ENCODE measurements at regions not wholly inside any gene's neighbourhood (a gene's known extent, or its start where the extent isn't known, plus 50 kb on each side); places are given as distances from the start of the nearest gene placed in this dataset.

DNA sequence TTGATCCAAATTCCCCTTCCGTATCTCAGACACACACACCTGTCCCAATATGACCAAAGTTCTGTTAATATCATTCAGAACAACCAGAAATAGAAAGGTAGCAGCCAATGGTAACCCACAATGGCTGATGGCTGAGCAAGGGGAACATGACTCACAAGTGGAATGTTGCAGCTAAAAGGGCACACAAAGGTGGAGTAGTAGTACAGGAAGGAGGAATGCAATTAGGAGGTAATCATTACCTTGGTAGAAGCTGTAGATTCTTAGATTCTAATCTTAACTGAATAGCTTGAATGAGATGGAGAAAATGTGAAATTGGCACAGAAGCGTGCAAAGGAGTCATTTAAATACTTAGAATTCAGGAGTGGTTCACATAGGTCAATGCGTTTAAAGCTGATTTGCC lies 347.9 kb downstream of the NR2F2 start:
- Histone ChIP-seq H3K27me3 (ENCODE audit: insufficient read depth, low read length) (no peaks in the 10 kb centered on the region), H3K9ac (ENCODE audit: low read depth, low read length) (no peak overlapping the region), H3K9me3 (ENCODE audit: insufficient read depth, low read depth, low read length) (no peaks in the 10 kb centered on the region), H3K27ac (ENCODE audit: low read depth, low read length) (no peak overlapping the region), H3K4me3 (ENCODE audit: low read length) (no peak overlapping the region), H3K4me1 (ENCODE audit: insufficient read depth, low read length) (no peaks in the 10 kb centered on the region), H3K36me3 (ENCODE audit: insufficient read depth, low read length) (no peaks in the 10 kb centered on the region)
- WGBS, result 96% methylated on average over 3 of the region's 3 CpGs

DNA sequence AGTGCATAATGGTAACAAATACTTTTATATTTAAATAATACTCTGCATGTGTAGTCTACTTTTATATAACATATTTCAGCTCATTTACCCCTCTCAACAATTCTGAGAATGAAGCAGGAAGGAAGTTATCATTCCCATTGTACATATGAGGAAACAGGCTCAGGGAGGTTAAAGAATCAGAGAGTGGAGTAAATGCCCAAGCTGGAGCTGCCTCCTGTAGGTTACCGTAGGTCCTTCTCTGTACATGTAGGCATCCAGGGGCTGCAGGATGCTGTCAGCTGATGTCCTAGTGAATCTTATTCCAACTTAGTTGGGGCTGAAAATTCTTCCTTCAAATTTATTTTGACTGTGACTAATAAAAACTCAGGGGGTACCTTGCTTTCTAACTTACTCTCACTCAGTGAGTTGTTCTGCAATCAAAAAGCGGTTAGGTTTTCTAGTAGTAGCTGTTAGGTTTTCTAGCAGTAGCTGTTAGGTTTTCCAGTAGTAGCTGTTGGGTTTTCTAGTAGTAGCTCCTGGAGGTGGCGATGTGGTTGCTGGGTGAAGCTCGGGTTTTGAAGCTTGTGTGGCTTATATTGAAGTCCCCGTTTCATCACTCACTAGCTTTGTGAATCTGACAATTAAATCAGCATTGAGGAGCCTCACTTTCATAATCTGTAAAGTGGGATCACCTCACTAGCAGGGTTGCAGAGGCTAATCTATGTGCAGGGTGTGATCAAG lies 357.0 kb downstream of the NR2F2 start:
- H3K9me3 ChIP-seq (ENCODE audit: insufficient read depth, low read depth, low read length), result no peaks in the 10 kb centered on the region
- H3K27ac ChIP-seq (ENCODE audit: low read depth, low read length), result no peak overlapping the region
- 97% methylated on average over 5 of the region's 5 CpGs for WGBS
- no peak overlapping the region for H3K9ac ChIP-seq (ENCODE audit: low read depth, low read length)
- no peaks in the 10 kb centered on the region for H3K4me1 ChIP-seq (ENCODE audit: insufficient read depth, low read length)
- H3K4me3 ChIP-seq (ENCODE audit: low read length), result no peak overlapping the region
- H3K27me3 ChIP-seq (ENCODE audit: insufficient read depth, low read length), result no peaks in the 10 kb centered on the region
- H3K36me3 ChIP-seq (ENCODE audit: insufficient read depth, low read length), result no peaks in the 10 kb centered on the region

DNA sequence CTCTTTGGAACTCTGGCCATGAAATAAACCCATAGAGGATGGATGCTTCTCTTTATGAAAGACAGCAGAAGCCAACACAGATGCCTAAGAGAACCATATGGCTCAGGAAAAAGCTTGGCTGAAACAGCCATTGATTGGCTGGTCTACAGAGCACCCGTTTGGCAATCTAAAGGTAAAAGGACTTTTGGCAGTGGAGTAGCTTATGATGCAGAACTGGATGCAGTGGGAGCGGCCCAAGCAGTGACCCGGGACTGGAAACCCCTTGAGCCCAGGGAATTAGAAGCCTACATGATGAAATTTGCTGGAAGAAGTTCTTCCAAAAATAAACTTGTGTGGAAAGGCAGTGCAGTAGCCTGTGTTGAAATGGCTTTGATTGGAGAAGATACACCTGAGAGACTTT lies 360.2 kb downstream of the NR2F2 start:
- Histone ChIP-seq H3K4me1 (ENCODE audit: insufficient read depth, low read length) (no peaks in the 10 kb centered on the region), H3K9ac (ENCODE audit: low read depth, low read length) (no peak overlapping the region), H3K9me3 (ENCODE audit: insufficient read depth, low read depth, low read length) (no peaks in the 10 kb centered on the region), H3K27ac (ENCODE audit: low read depth, low read length) (no peak overlapping the region), H3K4me3 (ENCODE audit: low read length) (no peak overlapping the region), H3K27me3 (ENCODE audit: insufficient read depth, low read length) (no peaks in the 10 kb centered on the region), H3K36me3 (ENCODE audit: insufficient read depth, low read length) (no peaks in the 10 kb centered on the region)
- 93% methylated on average over 3 of the region's 3 CpGs for WGBS

DNA sequence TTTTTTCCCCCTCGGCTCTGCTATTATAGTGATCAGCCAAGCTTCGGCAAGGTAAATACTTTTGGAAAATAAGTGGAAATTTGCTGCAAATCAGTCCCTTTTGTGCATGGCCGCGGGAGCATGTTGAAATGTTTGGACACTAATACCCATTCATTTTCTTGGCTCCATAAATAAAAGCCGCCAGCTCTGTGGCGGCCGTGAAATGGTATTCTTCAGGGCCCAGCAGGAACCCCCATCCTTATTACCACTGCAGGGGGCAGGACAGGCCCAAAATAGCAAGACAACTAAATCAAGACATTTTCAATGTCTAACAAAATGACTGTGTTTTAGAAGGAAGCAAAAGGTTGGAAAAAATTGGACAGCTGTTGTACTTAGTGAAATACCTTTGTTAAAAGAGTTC lies 362.3 kb downstream of the NR2F2 start:
- H3K27ac ChIP-seq (ENCODE audit: low read depth, low read length), result no peak overlapping the region
- H3K9me3 ChIP-seq (ENCODE audit: insufficient read depth, low read depth, low read length), result no peaks in the 10 kb centered on the region
- 92% methylated on average over 7 of the region's 7 CpGs for WGBS
- no peaks in the 10 kb centered on the region for H3K27me3 ChIP-seq (ENCODE audit: insufficient read depth, low read length)
- no peak overlapping the region for H3K9ac ChIP-seq (ENCODE audit: low read depth, low read length)
- H3K4me3 ChIP-seq (ENCODE audit: low read length), result no peak overlapping the region
- no peaks in the 10 kb centered on the region for H3K36me3 ChIP-seq (ENCODE audit: insufficient read depth, low read length)
- H3K4me1 ChIP-seq (ENCODE audit: insufficient read depth, low read length), result no peaks in the 10 kb centered on the region

DNA sequence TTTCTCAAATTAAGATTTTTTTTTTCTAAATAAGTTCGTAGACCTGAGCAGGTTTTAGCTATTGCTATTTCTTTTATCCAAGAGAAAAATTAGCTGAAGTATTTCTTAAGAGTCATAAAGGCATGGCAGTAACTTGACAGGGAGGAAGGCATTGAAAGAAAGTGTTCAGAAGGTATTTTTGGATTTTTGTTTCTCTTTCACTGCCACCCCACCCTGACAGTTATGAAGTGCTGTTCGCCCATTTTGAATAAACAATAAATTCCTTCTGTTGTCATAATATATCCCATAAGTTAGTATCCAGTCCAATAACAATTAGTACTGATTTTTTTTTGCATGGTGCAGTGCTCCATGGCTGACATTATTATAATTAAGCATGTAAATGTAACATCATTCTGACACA lies 363.0 kb downstream of the NR2F2 start:
- Histone ChIP-seq H3K4me3 (ENCODE audit: low read length) (no peak overlapping the region), H3K4me1 (ENCODE audit: insufficient read depth, low read length) (no peaks in the 10 kb centered on the region), H3K9ac (ENCODE audit: low read depth, low read length) (no peak overlapping the region), H3K27me3 (ENCODE audit: insufficient read depth, low read length) (no peaks in the 10 kb centered on the region), H3K36me3 (ENCODE audit: insufficient read depth, low read length) (no peaks in the 10 kb centered on the region), H3K9me3 (ENCODE audit: insufficient read depth, low read depth, low read length) (no peaks in the 10 kb centered on the region), H3K27ac (ENCODE audit: low read depth, low read length) (no peak overlapping the region)
- 86% methylated on average over 2 of the region's 2 CpGs for WGBS

DNA sequence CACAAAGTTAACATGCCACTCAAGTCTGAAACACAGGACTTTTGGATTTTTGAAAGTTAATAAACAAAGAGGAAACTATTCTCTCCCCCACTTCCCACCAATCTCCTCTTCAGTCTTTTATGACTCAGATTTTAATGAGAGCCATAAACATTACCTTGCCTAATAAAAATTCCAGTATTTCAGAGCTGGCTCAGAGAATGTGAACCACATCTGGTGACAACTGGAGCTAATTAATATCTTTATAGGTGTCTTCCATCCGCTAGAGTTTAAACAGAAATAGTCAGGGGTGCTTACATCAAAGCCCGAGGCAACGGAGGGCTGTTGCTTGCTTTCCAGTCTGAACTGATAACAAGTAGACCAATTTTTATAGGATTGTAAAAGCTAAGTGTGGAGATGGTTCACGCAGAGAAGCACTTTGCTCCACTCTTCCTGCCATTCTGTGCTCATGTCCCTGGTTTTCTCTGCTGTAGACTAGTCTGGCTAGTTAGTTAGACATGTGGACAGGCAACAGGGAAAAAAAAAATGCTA lies 363.6 kb downstream of the NR2F2 start:
- Histone ChIP-seq H3K9me3 (ENCODE audit: insufficient read depth, low read depth, low read length) (no peaks in the 10 kb centered on the region), H3K4me1 (ENCODE audit: insufficient read depth, low read length) (peaks cover 4% of the 10 kb centered on the region), H3K4me3 (ENCODE audit: low read length) (no peak overlapping the region), H3K36me3 (ENCODE audit: insufficient read depth, low read length) (no peaks in the 10 kb centered on the region), H3K9ac (ENCODE audit: low read depth, low read length) (no peak overlapping the region), H3K27ac (ENCODE audit: low read depth, low read length) (no peak overlapping the region), H3K27me3 (ENCODE audit: insufficient read depth, low read length) (no peaks in the 10 kb centered on the region)
- 91% methylated on average over 4 of the region's 4 CpGs for WGBS

DNA sequence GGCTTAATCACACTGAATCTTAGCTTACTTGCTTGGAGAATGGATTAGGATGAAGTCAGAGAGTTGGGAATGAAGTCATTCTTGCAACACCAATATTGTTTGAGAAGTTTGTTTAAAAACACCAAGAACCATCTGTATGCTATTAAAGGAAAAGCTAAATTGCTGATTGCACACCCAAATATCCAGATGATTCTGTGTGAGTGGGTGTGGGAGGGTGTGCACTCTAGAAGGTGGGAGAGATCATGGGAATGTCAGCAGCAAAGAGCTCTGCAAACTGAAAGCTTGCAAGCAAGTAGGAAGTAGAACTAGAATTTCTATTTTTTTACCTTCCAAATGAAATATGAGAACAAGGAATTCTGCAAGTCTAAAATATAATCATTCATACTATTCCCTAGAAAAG lies 364.9 kb downstream of the NR2F2 start:
- H3K4me1 ChIP-seq (ENCODE audit: insufficient read depth, low read length), result peaks cover 16% of the 10 kb centered on the region
- H3K27ac ChIP-seq (ENCODE audit: low read depth, low read length), result no peak overlapping the region
- no peaks in the 10 kb centered on the region for H3K27me3 ChIP-seq (ENCODE audit: insufficient read depth, low read length)
- H3K9me3 ChIP-seq (ENCODE audit: insufficient read depth, low read depth, low read length), result no peaks in the 10 kb centered on the region
- no peak overlapping the region for H3K4me3 ChIP-seq (ENCODE audit: low read length)
- H3K9ac ChIP-seq (ENCODE audit: low read depth, low read length), result no peak overlapping the region
- no peaks in the 10 kb centered on the region for H3K36me3 ChIP-seq (ENCODE audit: insufficient read depth, low read length)

DNA sequence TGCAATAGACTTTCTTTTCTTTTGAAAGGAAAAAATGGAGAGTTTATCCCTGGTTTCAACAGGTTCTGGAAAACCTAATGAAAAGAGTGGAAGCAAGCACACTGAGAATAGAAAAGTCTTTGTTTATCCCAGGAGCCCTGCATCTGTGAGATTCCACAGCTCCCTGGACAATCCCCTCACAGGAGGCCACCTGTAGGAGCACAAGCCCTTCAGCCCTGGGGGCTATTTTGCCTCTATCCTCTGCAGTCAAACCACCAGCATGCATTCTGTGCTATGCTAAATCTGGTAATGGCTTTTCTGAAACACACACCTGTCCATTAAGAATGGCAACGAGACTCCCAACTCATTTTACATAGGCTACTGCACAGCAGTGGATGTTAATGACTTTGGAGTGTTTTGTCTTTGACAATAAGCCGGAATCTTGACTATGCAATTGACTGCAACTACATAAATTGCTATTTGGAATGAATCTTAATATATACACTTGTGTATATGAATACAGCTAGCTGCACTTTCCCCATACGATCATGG lies 369.4 kb downstream of the NR2F2 start:
- no peaks in the 10 kb centered on the region for H3K9me3 ChIP-seq (ENCODE audit: insufficient read depth, low read depth, low read length)
- no peak overlapping the region for H3K9ac ChIP-seq (ENCODE audit: low read depth, low read length)
- no peaks in the 10 kb centered on the region for H3K36me3 ChIP-seq (ENCODE audit: insufficient read depth, low read length)
- H3K4me1 ChIP-seq (ENCODE audit: insufficient read depth, low read length), result peaks cover 59% of the 10 kb centered on the region
- H3K4me3 ChIP-seq (ENCODE audit: low read length), result no peak overlapping the region
- 44% methylated on average over 2 of the region's 3 CpGs for WGBS
- peaks cover 4% of the 10 kb centered on the region; the same call in 1 of the 2 replicates for H3K27me3 ChIP-seq (ENCODE audit: insufficient read depth, low read length)
- H3K27ac ChIP-seq (ENCODE audit: low read depth, low read length), result peak overlapping the region; percentile 74

DNA sequence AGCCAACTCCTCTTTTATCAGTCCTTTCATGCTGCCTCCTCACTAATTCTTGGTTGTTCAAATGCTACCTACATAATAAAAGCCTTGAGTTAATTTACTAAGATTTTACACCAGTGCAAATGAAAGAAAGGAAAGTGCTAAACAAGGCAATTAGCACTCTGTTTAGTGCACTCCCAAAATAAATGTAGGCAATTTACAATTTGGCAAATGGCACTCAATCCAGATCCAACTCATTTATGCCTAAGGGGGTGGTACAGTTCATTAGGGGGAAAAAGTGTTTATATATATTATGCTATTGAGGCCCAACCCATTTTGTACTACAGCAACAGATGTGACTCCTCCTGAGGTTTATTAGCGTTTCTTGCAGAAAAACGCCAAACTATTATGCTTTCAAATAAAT lies 370.1 kb downstream of the NR2F2 start:
- H3K4me3 ChIP-seq (ENCODE audit: low read length), result no peak overlapping the region
- 76% methylated on average over 2 of the region's 2 CpGs for WGBS
- peaks cover 10% of the 10 kb centered on the region for H3K27me3 ChIP-seq (ENCODE audit: insufficient read depth, low read length)
- H3K36me3 ChIP-seq (ENCODE audit: insufficient read depth, low read length), result no peaks in the 10 kb centered on the region
- H3K27ac ChIP-seq (ENCODE audit: low read depth, low read length), result peak overlapping the region; percentile 3; the same call in 1 of the 2 replicates
- H3K9ac ChIP-seq (ENCODE audit: low read depth, low read length), result no peak overlapping the region
- peaks cover 62% of the 10 kb centered on the region for H3K4me1 ChIP-seq (ENCODE audit: insufficient read depth, low read length)
- H3K9me3 ChIP-seq (ENCODE audit: insufficient read depth, low read depth, low read length), result no peaks in the 10 kb centered on the region

DNA sequence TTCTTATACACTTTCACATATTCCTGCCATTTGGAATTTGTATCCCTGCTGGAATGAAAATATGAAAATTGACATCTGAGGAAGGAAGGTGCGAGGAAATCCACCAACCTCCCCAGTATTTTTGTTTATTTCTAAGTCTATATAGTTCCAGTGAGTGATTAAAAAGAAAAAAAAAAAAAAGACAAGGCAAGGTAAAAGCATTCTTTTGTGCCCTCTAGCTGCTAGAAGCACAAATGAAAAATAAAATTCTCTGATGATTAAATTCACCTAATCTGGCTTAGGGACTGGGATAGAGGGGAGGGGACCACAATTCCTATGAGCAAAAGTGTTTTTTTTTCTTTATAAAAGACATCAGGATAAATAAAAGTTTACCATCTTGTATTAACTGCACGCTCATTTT lies 370.9 kb downstream of the NR2F2 start:
- peaks cover 12% of the 10 kb centered on the region for H3K27me3 ChIP-seq (ENCODE audit: insufficient read depth, low read length)
- H3K4me1 ChIP-seq (ENCODE audit: insufficient read depth, low read length), result peaks cover 62% of the 10 kb centered on the region
- 76% methylated on average over 1 of the region's 2 CpGs for WGBS
- H3K9me3 ChIP-seq (ENCODE audit: insufficient read depth, low read depth, low read length), result no peaks in the 10 kb centered on the region
- H3K27ac ChIP-seq (ENCODE audit: low read depth, low read length), result no peak overlapping the region
- H3K9ac ChIP-seq (ENCODE audit: low read depth, low read length), result no peak overlapping the region
- no peaks in the 10 kb centered on the region for H3K36me3 ChIP-seq (ENCODE audit: insufficient read depth, low read length)
- no peak overlapping the region for H3K4me3 ChIP-seq (ENCODE audit: low read length)

DNA sequence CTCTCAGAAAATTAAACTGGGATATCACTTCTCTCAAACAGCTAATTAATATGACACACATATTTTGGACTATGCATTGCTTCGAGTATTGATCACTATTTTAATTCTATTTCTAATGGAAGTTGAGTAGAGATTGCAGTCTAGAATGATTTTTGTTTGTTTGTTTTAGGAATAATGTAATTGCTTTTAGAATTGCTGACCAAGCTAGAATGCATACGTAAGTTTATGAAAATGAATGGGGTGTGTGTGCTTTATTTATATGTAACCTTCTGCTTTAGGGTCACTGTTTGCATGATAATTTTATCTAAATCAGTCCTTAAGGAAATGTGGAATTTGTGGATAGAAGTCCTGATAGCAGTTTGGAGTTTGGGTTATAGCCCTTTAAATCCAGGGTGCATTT lies 371.4 kb downstream of the NR2F2 start:
- H3K9ac ChIP-seq (ENCODE audit: low read depth, low read length), result no peak overlapping the region
- H3K9me3 ChIP-seq (ENCODE audit: insufficient read depth, low read depth, low read length), result no peaks in the 10 kb centered on the region
- 78% methylated on average over 2 of the region's 2 CpGs for WGBS
- peaks cover 12% of the 10 kb centered on the region for H3K27me3 ChIP-seq (ENCODE audit: insufficient read depth, low read length)
- no peak overlapping the region; the same call in 1 of the 2 replicates for H3K4me3 ChIP-seq (ENCODE audit: low read length)
- no peaks in the 10 kb centered on the region for H3K36me3 ChIP-seq (ENCODE audit: insufficient read depth, low read length)
- H3K4me1 ChIP-seq (ENCODE audit: insufficient read depth, low read length), result peaks cover 66% of the 10 kb centered on the region
- H3K27ac ChIP-seq (ENCODE audit: low read depth, low read length), result peak overlapping the region; percentile 13; the same call in 1 of the 2 replicates

Measured in HUES64 (cell line).